Hepatocyte (in vitro differentiated cells): ENCODE measurements at regions not wholly inside any gene's neighbourhood (a gene's known extent, or its start where the extent isn't known, plus 50 kb on each side); places are given as distances from the start of the nearest gene placed in this dataset.

ENCODE experiments used
- EZH2 ChIP-seq: fragments of 200-600 bp; sonication (generic); IDR thresholded peaks from 2 replicates; pipeline ENCODE4 v1.6.1; 2016; ENCODE audit warnings: antibody characterized with exemption, mild to moderate bottlenecking, borderline replicate concordance
- TF ChIP-seq, protein P1 (sequence below): fragments of 200-600 bp; sonication (generic); IDR thresholded peaks from 2 replicates; pipeline ENCODE4 v1.5.1; 2016; ENCODE audit warnings: antibody characterized with exemption, mild to moderate bottlenecking; ENCODE audit not compliant: poor library complexity

DNA sequence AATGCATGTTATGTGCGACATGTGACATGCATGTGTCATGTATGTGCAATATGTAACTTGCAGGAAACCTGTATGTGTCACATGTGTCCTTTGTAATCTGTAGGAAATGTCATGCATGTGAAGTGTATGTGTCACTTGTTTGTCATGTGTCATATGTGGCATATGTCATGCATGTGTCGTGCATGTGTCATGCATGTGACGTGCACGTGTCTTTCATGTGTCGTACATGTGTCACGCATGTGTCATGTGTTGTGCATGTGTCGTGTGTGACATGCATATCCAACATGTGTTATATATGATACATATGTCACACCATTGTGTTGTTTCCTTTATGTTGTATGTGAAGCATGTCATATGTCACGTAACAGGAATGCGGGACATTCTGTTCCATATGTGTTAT lies 2153.2 kb upstream of the PIK3C3 start:
- TF ChIP-seq, protein P1, sequence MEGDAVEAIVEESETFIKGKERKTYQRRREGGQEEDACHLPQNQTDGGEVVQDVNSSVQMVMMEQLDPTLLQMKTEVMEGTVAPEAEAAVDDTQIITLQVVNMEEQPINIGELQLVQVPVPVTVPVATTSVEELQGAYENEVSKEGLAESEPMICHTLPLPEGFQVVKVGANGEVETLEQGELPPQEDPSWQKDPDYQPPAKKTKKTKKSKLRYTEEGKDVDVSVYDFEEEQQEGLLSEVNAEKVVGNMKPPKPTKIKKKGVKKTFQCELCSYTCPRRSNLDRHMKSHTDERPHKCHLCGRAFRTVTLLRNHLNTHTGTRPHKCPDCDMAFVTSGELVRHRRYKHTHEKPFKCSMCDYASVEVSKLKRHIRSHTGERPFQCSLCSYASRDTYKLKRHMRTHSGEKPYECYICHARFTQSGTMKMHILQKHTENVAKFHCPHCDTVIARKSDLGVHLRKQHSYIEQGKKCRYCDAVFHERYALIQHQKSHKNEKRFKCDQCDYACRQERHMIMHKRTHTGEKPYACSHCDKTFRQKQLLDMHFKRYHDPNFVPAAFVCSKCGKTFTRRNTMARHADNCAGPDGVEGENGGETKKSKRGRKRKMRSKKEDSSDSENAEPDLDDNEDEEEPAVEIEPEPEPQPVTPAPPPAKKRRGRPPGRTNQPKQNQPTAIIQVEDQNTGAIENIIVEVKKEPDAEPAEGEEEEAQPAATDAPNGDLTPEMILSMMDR = no peak
- no peak for TF ChIP-seq EZH2
